ENCODE measurements at regions not wholly inside any gene's neighbourhood (a gene's known extent, or its start where the extent isn't known, plus 50 kb on each side); places are given as distances from the start of the nearest gene placed in this dataset.
A peak's percentile ranks its signal among the peaks of the same experiment; 100 is the strongest.
"Not testable (repeated sequence)": the region's sequence is repeated elsewhere in the genome, so short reads cannot be mapped to it uniquely, and the experiment has no call there.

- no peak for DNase-seq (ENCODE audit: low read depth, low spot score)
- in situ Hi-C loops (cut with HindIII; ENCODE audit: low sequenced_read_pairs) = no loop called here
- H3K4me3 ChIP-seq (ENCODE audit: low read depth, low read length) = no peak overlapping the region
- no peak for TF ChIP-seq CTCF (IDR thresholded peaks at IDR 0.05; ENCODE audit: low read depth, low read length)
Observed at GRCh38 chr18:75981102-75981501, 513.9 kb downstream of the ZNF516 start.

- no peak for TF ChIP-seq CTCF (IDR thresholded peaks at IDR 0.05; ENCODE audit: low read depth, low read length)
- in situ Hi-C loops (cut with HindIII; ENCODE audit: low sequenced_read_pairs) = no loop called here
- H3K4me3 ChIP-seq (ENCODE audit: low read depth, low read length) = no peak overlapping the region
- DNase-seq (ENCODE audit: low read depth, low spot score) = peak; percentile 59
Observed at GRCh38 chr18:75977081-75977480, 518.0 kb downstream of the ZNF516 start.

GRCh38 chr18:75970212-75970611, 524.8 kb downstream of the ZNF516 start:
- in situ Hi-C loops (cut with HindIII; ENCODE audit: low sequenced_read_pairs) = no loop called here
- no peak for TF ChIP-seq CTCF (IDR thresholded peaks at IDR 0.05; ENCODE audit: low read depth, low read length)
- DNase-seq (ENCODE audit: low read depth, low spot score) = no peak
- no peak overlapping the region for H3K4me3 ChIP-seq (ENCODE audit: low read depth, low read length)

GRCh38 chr18:75966431-75966830, 528.6 kb downstream of the ZNF516 start:
- DNase-seq (ENCODE audit: low read depth, low spot score) = no peak
- H3K4me3 ChIP-seq (ENCODE audit: low read depth, low read length) = no peak overlapping the region
- TF ChIP-seq CTCF (IDR thresholded peaks at IDR 0.05; ENCODE audit: low read depth, low read length) = no peak
- in situ Hi-C loops (cut with HindIII; ENCODE audit: low sequenced_read_pairs) = no loop called here

- TF ChIP-seq CTCF (IDR thresholded peaks at IDR 0.05; ENCODE audit: low read depth, low read length) = no peak
- H3K4me3 ChIP-seq (ENCODE audit: low read depth, low read length) = no peak overlapping the region
- in situ Hi-C loops (cut with HindIII; ENCODE audit: low sequenced_read_pairs) = no loop called here
- DNase-seq (ENCODE audit: low read depth, low spot score) = no peak
Observed at GRCh38 chr18:75962036-75962572, 532.9 kb downstream of the ZNF516 start.

GRCh38 chr18:75960356-75960755, 532.9 kb upstream of the SMIM21 start:
- H3K4me3 ChIP-seq (ENCODE audit: low read depth, low read length); DNase-seq (ENCODE audit: low read depth, low spot score); in situ Hi-C loops (cut with HindIII; ENCODE audit: low sequenced_read_pairs): not testable (repeated sequence)

- DNase-seq (ENCODE audit: low read depth, low spot score) = no peak
- no peak for TF ChIP-seq CTCF (IDR thresholded peaks at IDR 0.05; ENCODE audit: low read depth, low read length)
- in situ Hi-C loops (cut with HindIII; ENCODE audit: low sequenced_read_pairs) = no loop called here
- no peak overlapping the region for H3K4me3 ChIP-seq (ENCODE audit: low read depth, low read length)
Observed at GRCh38 chr18:75959150-75959549, 531.6 kb upstream of the SMIM21 start.
